ES-I3 (cell line): ENCODE measurements at regions not wholly inside any gene's neighbourhood (a gene's known extent, or its start where the extent isn't known, plus 50 kb on each side); places are given as distances from the start of the nearest gene placed in this dataset.
"Not testable (repeated sequence)": the region's sequence is repeated elsewhere in the genome, so short reads cannot be mapped to it uniquely, and the experiment has no call there.

Source experiments
- H3K36me3 ChIP-seq: 2 replicates; pipeline ENCODE4 v1.6.1; 2013; ENCODE audit warnings: mild to moderate bottlenecking, low read length, control low read depth, moderate library complexity; ENCODE audit not compliant: insufficient read depth
- H3K4me1 ChIP-seq: 2 replicates; pipeline ENCODE4 v1.6.1; 2013; ENCODE audit warnings: mild to moderate bottlenecking, control low read depth, low read length; ENCODE audit not compliant: insufficient read depth
- H3K9ac ChIP-seq: 2 replicates; pipeline ENCODE4 v1.6.1; 2013; ENCODE audit warnings: low read depth, mild to moderate bottlenecking, low read length, moderate library complexity
- H3K9me3 ChIP-seq: 2 replicates; pipeline ENCODE4 v1.6.1; 2013; ENCODE audit warnings: mild to moderate bottlenecking, low read length, moderate library complexity; ENCODE audit not compliant: control insufficient read depth, insufficient read depth

GRCh38 chr7:9718071-9718661, 1255.5 kb upstream of the PHF14 start:
- no peaks in the 10 kb centered on the region for H3K9me3 ChIP-seq
- H3K9ac ChIP-seq: no peak overlapping the region
- no peaks in the 10 kb centered on the region for H3K4me1 ChIP-seq
- H3K36me3 ChIP-seq: no peaks in the 10 kb centered on the region

DNA sequence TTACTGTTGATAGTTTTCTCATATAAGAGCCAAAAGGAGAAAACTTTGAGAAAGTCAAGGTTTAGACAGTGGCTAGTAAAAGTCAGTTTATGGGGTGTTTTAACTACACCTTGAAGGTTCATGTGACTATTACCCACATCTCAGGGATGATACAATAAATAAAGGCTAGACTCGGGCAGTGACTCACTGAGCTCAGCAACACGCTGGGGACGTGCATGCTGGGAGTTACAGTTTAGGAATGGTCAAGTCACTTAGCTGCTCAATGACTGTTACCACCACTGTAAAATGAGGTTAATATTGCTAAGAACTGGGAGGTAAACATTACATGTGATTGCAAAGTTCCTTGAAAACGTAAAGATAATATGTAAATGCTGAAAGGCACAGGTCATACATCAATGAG, 1254.4 kb upstream of the PHF14 start:
- no peaks in the 10 kb centered on the region for H3K9me3 ChIP-seq
- no peaks in the 10 kb centered on the region for H3K4me1 ChIP-seq
- no peak overlapping the region for H3K9ac ChIP-seq
- H3K36me3 ChIP-seq: no peaks in the 10 kb centered on the region

GRCh38 chr7:9719721-9720120, 1254.0 kb upstream of the PHF14 start:
- H3K36me3 ChIP-seq: no peaks in the 10 kb centered on the region
- no peaks in the 10 kb centered on the region for H3K9me3 ChIP-seq
- H3K4me1 ChIP-seq: no peaks in the 10 kb centered on the region
- H3K9ac ChIP-seq: no peak overlapping the region

DNA sequence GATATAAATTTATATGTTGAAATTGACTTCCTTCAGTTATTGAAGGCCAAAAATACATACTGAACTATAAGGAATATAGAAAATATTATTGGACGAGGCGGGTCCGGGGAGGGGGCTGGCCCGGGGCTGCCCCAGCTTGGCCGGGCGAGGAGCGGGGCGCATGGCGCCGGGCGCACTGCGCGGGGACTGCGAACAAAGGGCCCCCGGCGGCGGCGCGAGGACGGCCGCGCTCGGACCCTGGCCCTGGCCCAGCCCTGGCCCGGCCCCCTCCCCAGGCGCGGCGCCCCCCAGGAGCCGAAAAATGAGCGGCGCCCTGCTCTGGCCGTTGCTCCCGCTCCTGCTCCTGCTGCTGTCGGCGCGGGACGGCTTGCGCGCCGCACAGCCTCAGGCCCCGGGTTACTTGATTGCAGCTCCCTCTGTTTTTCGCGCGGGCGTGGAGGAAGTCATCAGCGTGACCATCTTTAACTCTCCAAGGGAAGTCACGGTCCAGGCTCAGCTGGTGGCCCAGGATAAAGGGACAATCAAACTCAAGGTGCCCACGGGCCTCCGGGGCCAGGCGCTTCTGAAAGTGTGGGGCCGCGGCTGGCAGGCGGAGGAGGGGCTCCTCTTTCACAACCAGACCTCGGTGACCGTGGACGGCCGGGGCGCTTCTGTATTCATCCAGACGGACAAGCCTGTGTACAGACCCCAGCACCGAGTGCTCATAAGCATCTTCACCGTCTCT, 1247.6 kb upstream of the PHF14 start:
- not testable (repeated sequence) for H3K9me3 ChIP-seq, H3K9ac ChIP-seq, H3K36me3 ChIP-seq, H3K4me1 ChIP-seq

DNA sequence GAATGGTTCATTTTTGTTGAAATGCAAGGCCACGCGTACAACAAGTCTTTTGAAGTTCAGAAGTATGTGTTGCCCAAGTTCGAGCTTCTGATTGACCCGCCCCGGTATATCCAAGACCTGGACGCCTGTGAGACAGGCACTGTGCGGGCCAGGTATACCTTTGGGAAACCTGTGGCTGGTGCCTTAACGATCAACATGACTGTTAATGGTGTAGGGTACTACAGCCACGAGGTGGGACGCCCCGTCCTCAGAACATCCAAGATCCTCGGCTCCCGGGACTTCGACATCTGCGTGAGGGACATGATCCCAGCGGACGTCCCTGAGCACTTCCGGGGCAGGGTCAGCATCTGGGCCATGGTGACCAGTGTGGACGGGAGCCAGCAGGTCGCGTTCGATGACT, 1246.9 kb upstream of the PHF14 start:
- H3K4me1 ChIP-seq, H3K9me3 ChIP-seq, H3K36me3 ChIP-seq, H3K9ac ChIP-seq: not testable (repeated sequence)

DNA sequence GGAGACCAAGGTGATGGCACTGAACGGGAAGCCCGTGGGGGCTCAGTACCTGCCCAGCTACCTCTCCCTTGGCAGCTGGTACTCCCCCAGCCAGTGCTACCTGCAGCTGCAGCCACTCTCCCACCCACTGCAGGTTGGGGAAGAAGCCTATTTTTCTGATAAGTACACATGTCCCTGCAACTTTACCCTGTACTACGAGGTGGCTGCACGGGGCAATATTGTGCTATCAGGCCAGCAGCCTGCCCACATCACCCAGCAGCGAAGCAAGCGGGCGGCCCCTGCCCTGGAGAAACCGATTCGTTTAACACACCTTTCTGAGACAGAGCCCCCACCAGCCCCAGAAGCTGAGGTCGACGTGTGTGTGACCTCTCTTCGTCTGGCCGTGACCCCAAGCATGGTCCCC, 1246.2 kb upstream of the PHF14 start:
- H3K9ac ChIP-seq, H3K9me3 ChIP-seq, H3K4me1 ChIP-seq, H3K36me3 ChIP-seq: not testable (repeated sequence)

DNA sequence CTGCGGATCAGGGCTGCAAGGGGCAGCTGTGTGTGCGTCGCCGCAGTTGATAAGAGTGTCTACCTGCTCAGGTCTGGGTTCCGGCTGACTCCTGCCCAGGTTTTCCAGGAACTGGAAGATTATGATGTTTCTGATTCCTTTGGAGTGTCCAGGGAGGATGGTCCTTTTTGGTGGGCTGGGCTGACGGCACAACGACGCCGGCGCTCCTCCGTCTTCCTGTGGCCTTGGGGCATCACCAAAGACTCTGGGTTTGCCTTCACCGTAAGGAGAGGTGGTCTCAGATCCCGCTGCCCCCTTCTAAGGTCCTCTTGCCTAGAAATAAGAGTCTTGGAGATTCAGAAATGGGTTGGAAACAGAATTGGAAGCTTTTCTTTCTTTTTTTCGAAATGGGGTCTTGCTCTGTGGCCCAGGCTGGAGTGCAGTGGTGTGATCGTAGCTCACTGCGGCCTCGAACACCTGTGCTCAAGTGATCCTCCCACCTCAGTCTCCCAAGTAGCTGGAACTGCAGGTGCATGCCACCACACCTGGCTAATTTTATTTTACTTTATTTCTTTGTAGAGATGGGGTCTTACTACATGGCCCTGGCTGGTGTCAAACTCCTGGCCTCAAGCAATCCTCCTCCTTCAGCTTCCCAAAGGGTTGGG, 1245.5 kb upstream of the PHF14 start:
- H3K9me3 ChIP-seq, H3K36me3 ChIP-seq, H3K9ac ChIP-seq, H3K4me1 ChIP-seq: not testable (repeated sequence)

- Histone ChIP-seq H3K9ac (no peak overlapping the region), H3K36me3 (no peaks in the 10 kb centered on the region), H3K9me3 (no peaks in the 10 kb centered on the region), H3K4me1 (no peaks in the 10 kb centered on the region)
Measured at GRCh38 chr7:9752033-9752432, 1221.6 kb upstream of the PHF14 start.

GRCh38 chr7:9761224-9761623, 1212.4 kb upstream of the PHF14 start:
- Histone ChIP-seq H3K9ac (no peak overlapping the region), H3K9me3 (no peaks in the 10 kb centered on the region), H3K36me3 (no peaks in the 10 kb centered on the region), H3K4me1 (no peaks in the 10 kb centered on the region)

GRCh38 chr7:9776900-9777299, 1196.8 kb upstream of the PHF14 start:
- no peaks in the 10 kb centered on the region for H3K9me3 ChIP-seq
- H3K9ac ChIP-seq: no peak overlapping the region
- no peaks in the 10 kb centered on the region for H3K36me3 ChIP-seq
- H3K4me1 ChIP-seq: no peaks in the 10 kb centered on the region

- Histone ChIP-seq H3K9ac (no peak overlapping the region), H3K36me3 (no peaks in the 10 kb centered on the region), H3K9me3 (no peaks in the 10 kb centered on the region), H3K4me1 (no peaks in the 10 kb centered on the region)
Measured at GRCh38 chr7:9778367-9778766, 1195.3 kb upstream of the PHF14 start.

- Histone ChIP-seq H3K36me3 (no peaks in the 10 kb centered on the region), H3K4me1 (no peaks in the 10 kb centered on the region), H3K9ac (no peak overlapping the region), H3K9me3 (no peaks in the 10 kb centered on the region)
Measured at GRCh38 chr7:9781710-9782109, 1192.0 kb upstream of the PHF14 start.

DNA sequence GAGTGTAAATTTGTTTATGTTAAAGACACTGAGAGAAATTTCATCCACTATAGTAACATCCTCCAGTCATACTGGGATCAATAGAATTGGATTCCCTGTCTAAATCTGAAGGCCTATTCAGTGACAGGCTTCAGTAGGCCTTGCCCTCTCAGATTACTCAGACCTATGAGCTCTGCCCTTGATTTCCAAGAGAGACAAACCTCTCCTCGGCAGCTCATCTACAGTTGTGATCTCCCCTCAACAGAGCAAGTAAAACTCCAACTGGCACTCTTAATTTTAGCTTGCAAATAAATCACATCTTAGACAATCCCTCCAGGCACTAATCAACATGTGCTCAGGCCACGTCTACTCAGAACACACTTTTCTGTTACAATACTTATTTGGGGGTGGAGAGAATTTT, 1191.4 kb upstream of the PHF14 start:
- Histone ChIP-seq H3K9ac (no peak overlapping the region), H3K9me3 (no peaks in the 10 kb centered on the region), H3K36me3 (no peaks in the 10 kb centered on the region), H3K4me1 (no peaks in the 10 kb centered on the region)

- Histone ChIP-seq H3K9ac (no peak overlapping the region), H3K9me3 (no peaks in the 10 kb centered on the region), H3K4me1 (no peaks in the 10 kb centered on the region), H3K36me3 (no peaks in the 10 kb centered on the region)
Measured at GRCh38 chr7:9785211-9785610, 1188.5 kb upstream of the PHF14 start.

DNA sequence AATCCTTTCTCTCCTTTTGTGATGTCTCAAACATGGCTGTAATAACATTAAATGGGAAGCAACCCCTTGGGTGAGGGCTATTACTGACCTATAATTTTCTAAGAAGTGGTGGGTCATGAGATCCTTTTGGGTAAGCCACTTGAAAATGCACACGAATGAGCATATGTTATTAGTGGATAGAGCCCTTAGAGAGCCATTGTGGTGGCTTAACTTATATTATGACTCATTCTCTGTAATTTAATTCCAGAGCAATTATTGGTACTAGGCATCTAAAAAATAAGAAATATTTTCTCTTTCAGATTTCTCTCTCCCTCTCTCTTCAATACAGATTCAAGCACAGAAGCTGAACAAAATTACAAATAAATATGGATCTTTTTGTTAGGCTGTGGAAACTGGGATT, 1177.4 kb upstream of the PHF14 start:
- H3K9ac ChIP-seq: no peak overlapping the region
- no peaks in the 10 kb centered on the region for H3K36me3 ChIP-seq
- H3K9me3 ChIP-seq: no peaks in the 10 kb centered on the region
- no peaks in the 10 kb centered on the region for H3K4me1 ChIP-seq
